GM18499 (cell line): ENCODE measurements at regions not wholly inside any gene's neighbourhood (a gene's known extent, or its start where the extent isn't known, plus 50 kb on each side); places are given as distances from the start of the nearest gene placed in this dataset.
"Not testable (repeated sequence)": the region's sequence is repeated elsewhere in the genome, so short reads cannot be mapped to it uniquely, and the experiment has no call there.

Experiments used
- ATAC-seq: cut with Tn5 transposase; IDR thresholded peaks from one replicate; pipeline ENCODE4 v1.9.1; 2021; ENCODE audit warnings: moderate number of reproducible peaks; ENCODE audit not compliant: insufficient read depth, unreplicated experiment

GRCh38 chr5:119694284-119694683, 64.9 kb downstream of the FAM170A start:
- ATAC-seq: peak; percentile 74

- no peak for ATAC-seq
These were observed 76.7 kb downstream of the FAM170A start for GRCh38 chr5:119706049-119706448.

GRCh38 chr5:119708076-119708790, 78.9 kb downstream of the FAM170A start:
- no peak for ATAC-seq

GRCh38 chr5:119721775-119722174, 92.4 kb downstream of the FAM170A start:
- no peak for ATAC-seq

- not testable (repeated sequence) for ATAC-seq
These were observed 95.9 kb downstream of the FAM170A start for GRCh38 chr5:119725291-119725690.

GRCh38 chr5:119726544-119726943, 97.2 kb downstream of the FAM170A start:
- ATAC-seq: no peak

GRCh38 chr5:119740225-119740624, 110.9 kb downstream of the FAM170A start:
- no peak for ATAC-seq

- no peak for ATAC-seq
These were observed 112.3 kb downstream of the FAM170A start for GRCh38 chr5:119741691-119742090.

- ATAC-seq: no peak
These were observed 113.0 kb downstream of the FAM170A start for GRCh38 chr5:119742311-119742710.

- peak; percentile 86 for ATAC-seq
These were observed 114.6 kb downstream of the FAM170A start for GRCh38 chr5:119743927-119744326.

GRCh38 chr5:119745976-119746375, 116.6 kb downstream of the FAM170A start:
- ATAC-seq: no peak

GRCh38 chr5:119746984-119747383, 117.6 kb downstream of the FAM170A start:
- no peak for ATAC-seq

GRCh38 chr5:119750887-119751733, 121.8 kb downstream of the FAM170A start:
- no peak for ATAC-seq

- no peak for ATAC-seq
These were observed 122.4 kb downstream of the FAM170A start for GRCh38 chr5:119751734-119752094.

- no peak for ATAC-seq
These were observed 123.8 kb downstream of the FAM170A start for GRCh38 chr5:119752921-119753886.

- ATAC-seq: not testable (repeated sequence)
These were observed 125.5 kb downstream of the FAM170A start for GRCh38 chr5:119754825-119755224.

- ATAC-seq: no peak
These were observed 127.9 kb downstream of the FAM170A start for GRCh38 chr5:119757276-119757675.

- ATAC-seq: not testable (repeated sequence)
These were observed 140.6 kb downstream of the FAM170A start for GRCh38 chr5:119769695-119770693.

- ATAC-seq: not testable (repeated sequence)
These were observed 150.8 kb downstream of the FAM170A start for GRCh38 chr5:119780145-119780544.
